Hepatocyte (in vitro differentiated cells): ENCODE measurements at regions not wholly inside any gene's neighbourhood (a gene's known extent, or its start where the extent isn't known, plus 50 kb on each side); places are given as distances from the start of the nearest gene placed in this dataset.
"Not testable (repeated sequence)": the region's sequence is repeated elsewhere in the genome, so short reads cannot be mapped to it uniquely, and the experiment has no call there.

Experiments
- CTCF ChIP-seq: fragments of 200-600 bp; sonication (generic); IDR thresholded peaks from 2 replicates; pipeline ENCODE4 v1.5.1; 2016; ENCODE audit warnings: antibody characterized with exemption, mild to moderate bottlenecking; ENCODE audit not compliant: poor library complexity
- EZH2 ChIP-seq: fragments of 200-600 bp; sonication (generic); IDR thresholded peaks from 2 replicates; pipeline ENCODE4 v1.6.1; 2016; ENCODE audit warnings: antibody characterized with exemption, mild to moderate bottlenecking, borderline replicate concordance
- EZH2phosphoT487 ChIP-seq: fragments of 200-600 bp; sonication (generic); IDR thresholded peaks from one replicate; pipeline ENCODE4 v1.6.1; 2018; ENCODE audit warnings: antibody characterized with exemption, mild to moderate bottlenecking, low read depth, moderate library complexity; ENCODE audit not compliant: unreplicated experiment, severe bottlenecking

GRCh38 chr2:114018464-114018863 is 128.6 kb downstream of the ACTR3 start:
- not testable (repeated sequence) for TF ChIP-seq CTCF, EZH2, EZH2phosphoT487
